Panc1 (cell line): ENCODE measurements at regions not wholly inside any gene's neighbourhood (a gene's known extent, or its start where the extent isn't known, plus 50 kb on each side); places are given as distances from the start of the nearest gene placed in this dataset.

Experiments used
- ATAC-seq: fragments of 200-7000 bp; cut with Tn5 transposase; 2 replicates; pipeline ENCODE4 v1.9.1; 2020; ENCODE audit warnings: mild to moderate bottlenecking, moderate library complexity
- BruUV-seq: library from RNA; stranded (reverse); fragments of 400-500 nt; replicated peaks from 2 replicates; lab custom pipeline; 2021; lab: Mats Ljungman, UMichigan
- CTCF ChIA-PET: fragments of 300-600 bp; sonication (Branson Sonifier 250); formaldehyde crosslinking; loops from one replicate; lab custom pipeline; 2022; ENCODE audit warnings: antibody characterized with exemption; lab: Charles Lee
- POLR2A ChIA-PET: fragments of 300-600 bp; sonication (Branson Sonifier 250); formaldehyde crosslinking; loops from one replicate; lab custom pipeline; 2022; ENCODE audit warnings: antibody characterized with exemption; lab: Charles Lee
- DNase-seq: peaks from one replicate; pipeline ENCODE4 v3.0.0-alpha.2; 2010; ENCODE audit warnings: low read depth, low spot score
- H3K27ac ChIP-seq: 2 replicates; pipeline ENCODE4 v1.5.1; 2011; ENCODE audit warnings: mild to moderate bottlenecking, low read length, inconsistent platforms
- H3K27me3 ChIP-seq: fragments of 200-500 bp; sonication (Bioruptor generic); 2 replicates; pipeline ENCODE4 v1.6.0; 2014; ENCODE audit warnings: low read length, inconsistent platforms; ENCODE audit not compliant: control insufficient read depth, insufficient read depth
- H3K36me3 ChIP-seq: fragments of 200-500 bp; sonication (Bioruptor generic); 2 replicates; pipeline ENCODE4 v1.5.1; 2014; ENCODE audit warnings: inconsistent platforms, mild to moderate bottlenecking, low read length, moderate library complexity; ENCODE audit not compliant: control insufficient read depth, insufficient read depth
- H3K4me1 ChIP-seq: 2 replicates; pipeline ENCODE4 v1.5.1; 2011; ENCODE audit warnings: inconsistent platforms, mild to moderate bottlenecking, low read length, moderate library complexity; ENCODE audit not compliant: control insufficient read depth, insufficient read depth
- H3K4me3 ChIP-seq, 2 experiments: 2 replicates each; pipeline ENCODE4 v1.5.1; 2011 to 2012; ENCODE audit warnings: low read depth in 2 of 2, low read length in 2 of 2, mild to moderate bottlenecking in 2 of 2, inconsistent platforms in 1 of 2, moderate library complexity in 1 of 2
- H3K9me3 ChIP-seq: fragments of 200-500 bp; sonication (Bioruptor generic); 2 replicates; pipeline ENCODE4 v1.5.1; 2014; ENCODE audit warnings: low read depth, mild to moderate bottlenecking, inconsistent platforms, low read length, moderate library complexity; ENCODE audit not compliant: control insufficient read depth, insufficient read depth
- CTCF ChIP-seq: fragments of 450-650 bp; IDR thresholded peaks from 2 replicates; pipeline ENCODE4 v1.5.1; 2017; ENCODE audit warnings: mild to moderate bottlenecking
- POLR2AphosphoS5 ChIP-seq: IDR thresholded peaks from 2 replicates; pipeline ENCODE4 v1.6.1; 2012; ENCODE audit warnings: mild to moderate bottlenecking, low read depth, low read length, moderate library complexity
- REST ChIP-seq, 2 experiments: IDR thresholded peaks; 2 replicates each; pipeline ENCODE4 v1.6.1; 2011 to 2012; ENCODE audit warnings: low read depth in 2 of 2, control low read depth in 1 of 2, low read length in 1 of 2, mild to moderate bottlenecking in 1 of 2, moderate library complexity in 1 of 2; ENCODE audit not compliant: insufficient read depth in 1 of 2
- SIN3A ChIP-seq: IDR thresholded peaks from 2 replicates; pipeline ENCODE4 v1.6.1; 2012; ENCODE audit warnings: low read depth, mild to moderate bottlenecking, low read length, moderate library complexity, borderline replicate concordance; ENCODE audit not compliant: insufficient read depth
- TCF7L2 ChIP-seq: IDR thresholded peaks from 2 replicates; pipeline ENCODE4 v1.6.1; 2011; ENCODE audit warnings: mild to moderate bottlenecking, low read depth, low read length, inconsistent platforms
- in situ Hi-C: cut with HindIII; loops from 2 replicates; pipeline ENCODE4 v1.10.0; 2016; ENCODE audit warnings: low sequenced_read_pairs, low pct_unique_long_range_greater_than_20kb
- intact Hi-C: fragments of 100-400 bp; cut with micrococcal nuclease; formaldehyde crosslinking; loops from one replicate; pipeline ENCODE4 v1.10.0; 2022; ENCODE audit not compliant: unreplicated experiment

- no peaks in the 10 kb centered on the region for H3K4me1 ChIP-seq
- no peak overlapping the region for H3K27ac ChIP-seq
- POLR2A ChIA-PET, result no interaction called here
- no peaks in the 10 kb centered on the region; the same call in 1 of the 2 replicates for H3K9me3 ChIP-seq
- no peaks in the 10 kb centered on the region for H3K27me3 ChIP-seq
- H3K36me3 ChIP-seq, result no peaks in the 10 kb centered on the region
- TF ChIP-seq REST (IDR thresholded peaks at IDR 0.05; ENCODE audit: insufficient read depth in 1 of 2, low read depth in 2 of 2, low read length in 1 of 2) (no peak), SIN3A (no peak), CTCF (no peak), POLR2AphosphoS5 (no peak), TCF7L2 (no peak)
- in situ Hi-C loops, result no loop called here
- DNase-seq, result no peak
- no TSS peak for BruUV-seq
- CTCF ChIA-PET, result no interaction called here
- intact Hi-C loops, result no loop called here
- H3K4me3 ChIP-seq, result no peak overlapping the region
- ATAC-seq, result no peak
These were observed 55.2 kb upstream of the IL12B start for GRCh38 chr5:159385536-159385935.

GRCh38 chr5:159386028-159386711 lies 55.9 kb upstream of the IL12B start:
- no peaks in the 10 kb centered on the region for H3K4me1 ChIP-seq
- no peaks in the 10 kb centered on the region for H3K27me3 ChIP-seq
- no TSS peak for BruUV-seq
- no peak for DNase-seq
- in situ Hi-C loops, result no loop called here
- ChIA-PET CTCF (no interaction called here), POLR2A (no interaction called here)
- TF ChIP-seq SIN3A (no peak), POLR2AphosphoS5 (no peak), TCF7L2 (no peak), REST (IDR thresholded peaks at IDR 0.05; ENCODE audit: insufficient read depth in 1 of 2, low read depth in 2 of 2, low read length in 1 of 2) (no peak), CTCF (no peak)
- no peak for ATAC-seq
- no peak overlapping the region for H3K27ac ChIP-seq
- no peaks in the 10 kb centered on the region for H3K36me3 ChIP-seq
- intact Hi-C loops, result no loop called here
- no peak overlapping the region for H3K4me3 ChIP-seq
- H3K9me3 ChIP-seq, result no peaks in the 10 kb centered on the region; the same call in 1 of the 2 replicates
